HG03139 (cell line): ENCODE measurements at regions not wholly inside any gene's neighbourhood (a gene's known extent, or its start where the extent isn't known, plus 50 kb on each side); places are given as distances from the start of the nearest gene placed in this dataset.

ENCODE experiments used
- ATAC-seq: cut with Tn5 transposase; IDR thresholded peaks from one replicate; pipeline ENCODE4 v1.9.1; 2021; ENCODE audit not compliant: unreplicated experiment

DNA sequence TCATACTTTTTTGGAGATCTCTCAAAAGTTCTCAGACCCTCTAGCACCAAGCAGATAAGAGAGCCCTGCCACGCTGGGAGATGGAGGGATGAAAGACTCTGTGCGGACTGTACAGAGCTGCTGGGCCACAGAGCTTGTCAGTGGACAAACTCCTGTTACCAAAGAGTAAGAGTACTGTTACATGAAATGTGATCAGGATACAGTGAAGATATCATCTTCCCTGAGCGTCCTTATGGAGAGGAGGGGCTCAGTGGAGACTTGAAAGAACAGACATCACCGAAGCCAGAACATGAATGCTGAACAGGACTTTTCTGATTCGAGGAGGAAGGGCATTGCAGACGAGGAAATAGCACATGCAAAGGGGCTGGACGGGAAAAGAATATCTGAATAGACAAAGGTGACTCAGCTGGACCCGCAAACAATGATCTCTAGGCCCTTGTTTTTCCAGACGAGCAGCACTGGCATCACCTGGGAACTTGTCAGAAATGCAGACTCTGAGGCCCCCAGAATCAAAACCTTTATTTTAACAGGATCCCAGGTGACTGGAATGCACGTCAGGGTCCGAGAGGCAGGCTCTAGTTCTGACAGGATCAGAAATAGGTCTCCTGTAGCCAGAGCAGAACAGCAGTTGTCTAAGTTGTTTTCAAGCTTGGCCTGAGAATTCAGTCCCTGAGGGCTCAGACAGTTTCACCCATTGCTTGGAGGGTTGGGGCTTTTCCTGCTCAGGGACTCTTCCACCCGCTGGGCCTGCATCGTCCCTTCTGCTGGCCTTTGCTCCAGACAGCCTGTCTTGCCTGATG lies 277.9 kb downstream of the RPLP1 start:
- no peak for ATAC-seq

DNA sequence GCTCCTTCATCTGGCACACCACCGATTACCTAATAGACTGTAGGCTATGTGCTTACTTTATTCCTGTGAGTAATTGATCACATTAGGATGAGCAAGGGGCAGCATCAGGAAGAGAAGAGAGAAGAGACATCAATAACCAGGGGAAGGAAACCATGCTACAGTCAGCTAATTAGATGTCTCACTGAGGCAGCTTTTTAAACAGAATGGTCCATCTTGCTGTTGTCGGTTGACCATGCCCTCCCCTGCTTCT lies 278.4 kb downstream of the RPLP1 start:
- ATAC-seq: no peak

DNA sequence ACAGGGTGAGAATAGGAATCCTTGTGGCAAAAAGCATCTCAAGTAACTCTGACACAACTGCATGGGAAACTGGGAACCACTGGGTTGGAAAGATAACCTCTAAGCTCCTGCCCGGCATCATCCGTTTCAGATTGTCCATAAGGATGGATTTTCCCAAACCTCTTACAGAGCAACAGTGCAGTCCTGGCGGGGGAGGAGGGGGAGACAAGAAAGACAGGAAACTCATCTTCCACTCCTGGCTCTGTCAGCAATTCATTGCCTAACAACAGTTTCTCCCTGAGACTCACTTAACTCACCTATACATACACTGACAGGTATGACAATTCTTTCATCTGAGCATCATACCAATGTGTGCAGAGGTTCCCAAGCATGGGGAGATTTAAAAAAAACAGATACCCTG lies 279.0 kb downstream of the RPLP1 start:
- ATAC-seq: no peak

DNA sequence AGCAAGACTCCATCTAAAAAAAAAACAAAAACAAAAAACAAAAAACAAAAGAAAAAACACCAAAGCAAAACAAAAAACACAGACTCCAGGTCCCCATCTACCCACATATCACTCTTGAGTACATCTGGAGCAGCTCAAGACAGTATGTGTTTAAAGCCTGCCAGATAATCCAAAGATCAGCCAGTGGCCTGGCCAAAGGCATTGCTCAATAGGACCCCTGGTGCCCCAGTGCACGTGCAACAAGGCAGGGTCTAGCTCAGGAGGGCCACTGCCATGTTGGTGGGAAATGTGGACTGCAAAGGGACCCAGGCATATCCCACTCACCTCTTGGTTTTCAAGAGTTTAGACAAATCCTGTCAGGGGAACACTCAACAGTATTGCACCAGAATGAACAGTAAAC lies 279.5 kb downstream of the RPLP1 start:
- no peak for ATAC-seq

DNA sequence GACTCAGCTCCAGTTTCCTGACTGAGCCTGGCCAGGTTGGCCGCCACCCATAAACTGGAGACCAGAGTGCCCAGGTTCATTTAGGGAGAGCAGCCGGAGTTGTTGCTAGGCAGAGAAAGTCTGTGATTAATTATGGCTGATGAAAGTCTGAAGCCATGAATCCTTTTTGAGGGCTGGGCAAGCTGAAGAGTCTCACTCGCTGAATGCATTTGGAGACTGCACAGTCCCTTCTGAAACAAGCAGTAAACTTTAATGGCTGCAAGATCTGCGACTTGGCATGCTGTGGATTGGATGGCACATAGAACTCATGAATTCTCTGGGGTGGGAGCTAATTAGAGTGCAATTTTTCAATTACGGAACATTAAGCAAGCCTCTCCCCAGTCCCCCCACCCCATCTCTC lies 282.1 kb downstream of the RPLP1 start:
- ATAC-seq: no peak

DNA sequence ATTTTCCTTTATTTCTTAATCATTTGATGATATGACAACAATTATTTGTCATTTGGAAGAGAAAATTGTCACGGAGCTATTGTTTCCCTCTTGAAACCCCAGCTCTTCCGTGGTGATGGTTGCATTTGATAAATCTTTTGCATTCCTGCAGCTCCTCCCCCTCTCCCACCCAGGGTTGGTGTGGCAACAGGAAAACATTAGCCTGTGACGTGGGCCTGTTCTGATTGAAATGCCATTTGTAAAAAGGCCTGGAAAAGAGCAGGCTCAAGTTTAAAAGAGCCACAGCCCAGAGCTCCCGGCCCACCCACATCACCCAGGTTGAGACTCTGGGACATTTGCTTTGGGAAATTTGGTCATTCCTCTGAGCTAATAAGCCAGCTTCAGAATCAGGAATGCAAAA lies 282.5 kb downstream of the RPLP1 start:
- ATAC-seq: no peak

DNA sequence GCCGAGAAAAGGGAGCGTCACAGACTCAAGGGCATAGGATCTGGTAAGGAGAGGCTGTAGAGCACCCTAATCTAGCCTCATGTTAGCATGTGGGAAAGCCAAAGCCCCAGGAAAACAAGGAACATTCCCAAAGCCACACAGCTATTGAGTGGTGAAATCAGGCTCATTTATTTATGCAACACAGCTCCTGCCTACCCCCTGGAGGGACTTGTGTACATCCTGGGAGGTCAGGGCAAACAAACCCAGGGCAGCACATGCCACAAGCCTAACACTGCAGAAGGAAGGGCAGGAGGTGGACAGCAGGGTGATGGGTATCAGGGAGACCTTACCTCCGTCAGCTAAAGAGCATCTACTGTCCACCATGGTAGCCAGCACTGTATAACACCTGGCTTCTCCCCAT lies 283.5 kb downstream of the RPLP1 start:
- no peak for ATAC-seq

DNA sequence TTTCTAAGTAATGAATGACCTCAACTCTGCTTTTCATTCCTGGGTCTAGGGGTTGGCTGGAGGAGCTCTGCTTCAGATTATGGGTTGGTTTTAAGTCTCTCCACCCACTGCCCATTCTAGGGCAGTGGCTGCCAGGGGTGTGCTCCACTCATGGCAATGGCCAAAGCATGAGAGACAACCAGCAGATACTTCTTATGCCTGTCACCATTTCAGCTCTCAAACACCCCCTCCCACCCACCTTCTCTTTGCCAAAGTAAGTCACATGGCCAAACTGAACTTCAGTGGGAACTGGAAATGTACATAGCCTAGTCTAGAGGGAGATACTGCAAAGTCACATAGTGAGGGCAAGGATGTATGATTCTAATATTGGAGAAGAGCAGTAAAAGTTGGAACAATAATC lies 285.3 kb downstream of the RPLP1 start:
- ATAC-seq: no peak

DNA sequence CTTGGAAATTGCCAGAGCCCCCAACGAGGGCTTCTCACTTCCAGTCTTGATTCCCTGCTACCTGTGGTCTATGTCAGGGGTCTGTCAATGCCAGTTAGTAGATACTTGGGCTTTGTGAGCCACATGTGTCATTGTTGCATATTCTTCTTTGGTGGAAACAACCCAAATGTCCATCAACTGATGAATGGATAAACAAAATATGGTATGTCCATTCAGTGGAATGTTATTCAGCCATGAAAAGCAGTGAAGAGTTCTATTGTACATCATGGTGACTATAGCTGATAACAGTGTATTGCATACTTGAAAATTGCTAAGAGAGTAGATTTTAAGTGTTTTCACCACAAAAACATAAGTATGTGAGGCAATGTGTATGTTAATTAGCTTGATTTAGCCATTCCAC lies 288.1 kb downstream of the RPLP1 start:
- no peak for ATAC-seq

DNA sequence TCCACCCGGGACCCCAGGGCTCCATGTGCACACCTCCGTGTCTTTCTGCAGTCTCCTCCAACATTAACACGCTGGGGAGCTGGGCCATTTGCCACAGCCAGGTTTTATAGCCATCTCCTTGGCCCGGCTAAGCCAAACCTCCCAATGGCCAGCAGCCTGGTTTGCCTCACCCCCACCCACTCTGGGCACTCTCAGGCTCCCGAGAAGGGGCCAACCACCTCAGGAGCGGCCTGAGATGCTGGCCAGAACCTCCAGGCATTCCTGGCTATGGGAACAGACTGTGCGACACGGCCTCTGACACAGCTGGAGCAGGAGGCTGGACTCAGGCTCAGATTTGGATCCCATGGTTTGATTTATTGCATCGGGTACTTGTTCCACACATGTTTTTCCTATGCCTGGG lies 289.7 kb downstream of the RPLP1 start:
- ATAC-seq: no peak

DNA sequence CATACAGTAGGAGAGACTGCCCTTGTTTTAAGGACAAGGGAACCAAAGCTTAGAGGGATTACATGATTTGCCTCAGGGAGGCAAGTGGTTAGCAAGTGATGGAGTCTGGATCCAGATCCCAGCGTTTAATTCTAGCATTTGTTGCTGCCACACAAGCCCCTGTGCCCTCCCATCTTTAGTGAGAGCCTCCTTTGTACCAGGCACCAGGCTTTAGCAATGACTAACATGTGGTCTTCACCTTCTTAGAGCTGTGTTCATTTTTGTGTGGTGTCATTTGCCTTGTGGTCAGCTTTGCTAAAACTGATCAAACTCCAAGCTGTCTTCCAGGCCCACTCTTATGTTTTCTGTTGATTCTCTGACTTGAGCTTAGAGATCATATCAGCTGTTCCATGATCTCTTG lies 290.5 kb downstream of the RPLP1 start:
- no peak for ATAC-seq

DNA sequence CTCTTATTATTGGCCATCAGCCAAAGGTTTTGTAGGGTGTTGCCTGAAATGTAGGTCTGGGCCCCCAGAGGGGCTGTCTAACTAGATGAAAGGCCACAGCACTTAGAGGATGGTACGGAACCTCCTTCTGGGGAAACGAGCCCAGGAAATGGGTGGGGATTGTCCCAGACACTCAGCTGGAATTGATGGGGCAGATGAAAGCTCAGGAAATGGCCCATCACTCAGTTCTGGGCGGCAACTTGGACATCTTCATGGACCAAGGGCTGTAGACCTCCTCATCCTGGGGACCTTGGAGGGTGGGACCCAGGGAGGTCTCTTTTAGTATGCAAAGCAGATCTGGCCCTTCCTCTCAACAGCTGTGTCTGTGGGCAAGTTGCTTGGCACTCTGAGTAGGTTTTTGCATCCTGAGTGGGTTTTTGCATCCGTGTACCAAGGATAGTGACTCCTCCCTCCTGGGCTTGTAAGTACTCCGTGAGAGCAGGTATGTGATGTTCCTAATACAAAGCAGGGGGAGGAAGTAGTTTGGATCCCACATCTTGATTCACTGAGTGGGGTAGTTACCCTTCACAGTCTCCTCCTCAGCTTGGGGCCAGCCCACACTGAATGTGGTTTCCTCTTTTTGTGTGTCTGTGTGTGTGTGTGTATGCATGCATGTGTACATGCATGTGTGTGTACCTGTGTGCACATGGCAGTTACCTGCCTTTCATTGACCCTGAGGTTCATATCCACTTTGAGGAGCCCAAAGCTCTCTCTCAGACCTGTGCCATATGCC lies 292.0 kb downstream of the RPLP1 start:
- no peak for ATAC-seq

DNA sequence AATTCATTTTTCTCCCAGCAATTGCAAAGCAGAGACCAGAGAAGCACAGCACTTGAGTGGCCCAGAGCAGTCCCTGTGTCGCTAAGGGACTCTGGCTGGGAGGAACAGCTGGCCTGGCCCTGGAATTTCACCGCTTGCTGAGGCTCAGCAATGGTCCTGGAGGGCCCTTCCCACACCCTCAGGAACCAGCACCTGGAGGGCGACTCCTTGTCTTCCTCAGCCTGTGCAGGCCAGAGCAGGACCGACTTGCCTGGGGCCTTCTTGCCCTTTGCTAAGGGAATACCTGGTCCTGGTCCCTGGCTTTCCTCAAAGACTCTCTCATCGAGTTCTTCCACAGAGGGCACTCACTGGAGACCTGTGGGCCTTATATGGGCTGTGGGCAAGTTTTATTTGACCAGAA lies 294.6 kb downstream of the RPLP1 start:
- no peak for ATAC-seq

DNA sequence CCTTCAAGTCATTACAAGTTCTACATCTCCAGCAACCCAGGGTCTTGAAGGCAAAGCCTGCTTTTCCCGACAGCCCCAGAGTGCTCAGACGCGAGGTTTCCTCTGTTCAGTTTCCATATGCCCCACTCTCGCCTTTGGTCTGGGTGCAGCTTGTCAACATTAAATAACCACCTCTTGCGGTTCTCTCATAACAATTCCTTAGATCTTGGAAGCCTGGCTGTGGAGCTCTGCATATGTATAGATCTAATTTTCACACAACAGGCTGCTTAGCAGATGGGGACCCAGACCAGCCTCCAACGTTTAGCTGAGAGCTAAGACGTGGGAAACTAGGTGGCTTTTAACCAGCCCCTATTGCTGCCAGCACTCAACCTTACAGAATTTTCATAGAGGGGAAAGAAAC lies 295.5 kb downstream of the RPLP1 start:
- ATAC-seq: no peak

DNA sequence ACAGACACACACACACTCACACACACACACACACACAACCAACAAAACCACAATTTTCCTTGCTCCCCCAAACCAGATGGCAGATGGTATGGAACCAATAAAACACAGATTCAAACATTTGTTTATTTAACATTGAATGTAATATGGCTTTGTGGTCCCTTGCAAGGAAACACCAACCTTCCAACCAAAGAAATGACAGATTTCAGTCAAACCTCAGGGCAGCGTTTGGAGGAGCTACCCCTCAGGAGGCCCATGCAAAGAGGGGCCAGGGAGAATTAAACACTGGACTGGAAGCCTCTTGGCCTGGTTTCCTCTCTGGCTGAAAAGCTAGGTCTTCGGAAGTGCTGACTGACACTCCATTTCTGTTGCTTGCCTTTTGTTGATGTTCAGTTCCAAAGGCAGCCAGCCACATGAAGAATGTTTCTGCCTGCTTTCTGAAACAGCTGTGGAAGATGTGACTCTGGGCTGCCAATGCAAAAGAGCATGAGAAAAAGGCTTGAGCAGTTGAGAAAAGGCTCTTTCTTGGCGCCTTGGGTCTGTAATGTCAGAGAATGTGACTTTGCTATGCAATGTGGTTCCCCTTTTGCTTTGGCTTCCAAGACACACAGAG lies 296.1 kb downstream of the RPLP1 start:
- ATAC-seq: no peak

DNA sequence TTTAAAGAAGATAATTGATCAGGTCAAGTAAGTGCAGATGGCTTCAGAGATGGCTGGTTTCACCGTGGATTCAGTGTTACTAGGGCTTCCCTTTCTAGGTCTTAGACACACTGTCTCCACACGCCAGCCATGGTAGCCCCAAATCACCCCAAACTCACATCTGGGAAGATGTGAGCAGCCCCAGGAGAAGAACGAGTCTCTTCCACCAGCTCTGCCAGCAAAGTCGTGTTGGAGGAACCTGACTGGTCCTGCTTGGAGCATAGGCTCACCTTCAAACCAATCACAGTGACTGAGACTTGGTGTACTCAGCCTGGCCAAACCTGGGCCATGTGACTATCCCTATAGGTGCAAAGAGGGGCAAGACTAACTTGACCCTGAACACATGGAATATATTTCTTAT lies 296.7 kb downstream of the RPLP1 start:
- no peak for ATAC-seq

DNA sequence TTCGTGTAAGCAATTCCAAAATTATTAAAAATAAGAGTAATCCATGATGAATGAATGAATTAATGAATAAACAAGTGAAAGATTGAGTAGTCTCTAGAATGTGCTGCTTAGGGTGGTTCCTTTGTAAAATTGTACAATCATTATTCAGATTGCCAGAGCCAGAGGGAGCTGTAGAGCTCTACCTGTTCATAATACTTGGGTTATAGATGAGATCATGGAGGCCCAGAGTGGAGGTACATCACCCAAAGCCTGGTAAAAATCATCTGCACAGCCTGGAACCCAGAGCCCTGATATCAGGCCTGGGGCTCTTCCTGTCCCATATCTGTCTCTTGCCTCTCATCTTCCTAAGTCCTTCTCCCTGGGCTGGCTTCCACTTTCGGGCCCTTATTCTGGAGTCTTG lies 297.2 kb downstream of the RPLP1 start:
- ATAC-seq: no peak

DNA sequence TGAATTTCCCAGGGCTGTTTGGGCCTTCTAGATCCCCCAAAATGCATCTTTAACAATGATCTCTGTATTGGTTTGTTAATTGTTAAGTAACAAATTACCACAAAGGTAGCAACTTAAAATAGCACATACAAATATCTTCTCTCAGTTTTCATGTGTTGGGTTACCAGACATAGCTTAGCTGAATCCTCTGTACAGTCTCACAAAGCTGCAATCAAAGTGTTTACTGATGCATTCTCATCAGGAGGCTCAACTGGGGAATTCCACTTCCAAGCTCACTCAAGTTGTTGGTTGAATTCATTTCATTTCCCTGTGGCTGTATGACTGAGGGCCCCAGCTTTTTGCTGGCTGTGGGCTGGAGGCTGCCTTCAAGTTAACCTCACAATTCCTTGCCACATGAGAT lies 297.6 kb downstream of the RPLP1 start:
- ATAC-seq: no peak

DNA sequence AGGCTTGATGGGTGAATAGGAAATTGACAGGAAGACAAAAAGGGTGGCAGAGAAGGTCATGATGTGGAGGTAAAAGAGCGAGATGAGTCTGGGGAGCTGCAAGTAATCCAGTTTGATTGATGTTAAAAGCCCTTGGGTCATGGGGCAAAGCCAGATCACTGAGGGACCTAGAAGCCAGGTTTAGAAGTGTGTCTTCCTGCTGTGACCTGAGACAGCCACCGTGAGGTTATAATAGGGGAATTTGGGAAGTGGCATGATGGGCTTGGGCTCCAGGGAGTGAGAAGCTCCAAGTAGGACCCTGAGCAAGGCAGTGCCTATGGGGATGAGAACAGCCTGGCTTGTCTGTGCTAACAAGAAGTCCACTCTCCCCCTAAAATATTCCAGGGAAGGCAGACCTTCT lies 298.5 kb downstream of the RPLP1 start:
- ATAC-seq: no peak

DNA sequence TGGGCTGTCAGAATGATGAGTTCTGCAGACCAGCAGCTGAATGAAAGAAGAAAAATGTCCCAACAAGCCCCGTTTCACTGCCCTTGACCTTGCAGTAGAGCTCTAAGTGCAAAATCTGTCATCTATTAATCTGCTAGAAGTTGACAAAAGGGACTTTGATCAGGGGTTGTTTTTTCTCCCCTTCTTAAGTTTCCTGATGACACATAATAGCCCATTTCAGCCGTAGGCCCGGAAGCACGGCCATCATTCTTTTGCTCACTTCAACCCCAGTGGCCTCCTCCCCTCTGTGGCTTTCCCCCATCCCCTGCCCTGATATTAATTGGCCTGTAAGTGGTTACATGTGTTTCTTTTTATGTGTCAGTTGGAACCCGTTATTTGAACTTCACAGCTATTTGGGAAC lies 298.9 kb downstream of the RPLP1 start:
- no peak for ATAC-seq

DNA sequence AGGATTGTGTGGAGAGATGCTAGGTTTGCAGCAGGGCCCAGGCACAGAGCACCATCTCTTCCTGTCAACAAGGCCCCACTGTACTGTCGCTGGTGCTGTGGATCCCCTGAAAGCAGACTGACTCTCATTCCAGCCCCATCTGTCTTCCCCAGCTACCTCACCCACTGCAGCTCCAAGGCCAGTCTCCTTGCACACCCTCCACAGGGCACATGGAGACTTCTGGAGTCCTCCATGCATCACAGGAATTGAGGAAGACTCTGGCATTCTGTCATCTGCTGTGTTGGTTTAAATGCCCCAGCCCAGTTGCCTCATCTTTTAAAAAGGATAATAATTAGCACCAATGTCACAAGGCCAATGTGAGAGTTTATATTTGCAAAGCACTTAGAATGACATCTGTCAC lies 301.2 kb downstream of the RPLP1 start:
- ATAC-seq: no peak

DNA sequence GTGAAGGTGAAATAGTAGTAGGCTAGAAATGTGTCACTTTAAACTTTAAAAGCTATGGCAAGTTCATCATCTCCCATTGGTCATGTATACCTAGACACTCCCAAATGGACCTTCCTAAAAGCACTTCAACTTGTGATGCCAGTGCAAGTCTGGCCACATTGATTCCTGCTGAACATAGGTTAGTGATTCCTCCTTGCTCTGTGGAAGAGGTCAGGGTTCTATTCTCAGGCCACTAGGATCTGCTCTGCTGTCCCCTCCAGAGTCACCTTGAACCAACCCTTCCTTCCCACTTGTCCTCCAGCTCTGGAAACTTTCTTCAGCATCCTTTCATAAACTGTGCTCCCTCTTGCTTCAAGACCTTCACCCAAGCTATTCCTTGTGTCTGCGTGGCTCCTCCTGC lies 301.7 kb downstream of the RPLP1 start:
- ATAC-seq: no peak
